Renal cortical epithelial cell (primary cell): ENCODE measurements at regions not wholly inside any gene's neighbourhood (a gene's known extent, or its start where the extent isn't known, plus 50 kb on each side); places are given as distances from the start of the nearest gene placed in this dataset.
A peak's percentile ranks its signal among the peaks of the same experiment; 100 is the strongest.

Experiments
- DNase-seq: peaks from one replicate; pipeline ENCODE4 v3.0.0-alpha.2; 2011; ENCODE audit warnings: low read depth

DNA sequence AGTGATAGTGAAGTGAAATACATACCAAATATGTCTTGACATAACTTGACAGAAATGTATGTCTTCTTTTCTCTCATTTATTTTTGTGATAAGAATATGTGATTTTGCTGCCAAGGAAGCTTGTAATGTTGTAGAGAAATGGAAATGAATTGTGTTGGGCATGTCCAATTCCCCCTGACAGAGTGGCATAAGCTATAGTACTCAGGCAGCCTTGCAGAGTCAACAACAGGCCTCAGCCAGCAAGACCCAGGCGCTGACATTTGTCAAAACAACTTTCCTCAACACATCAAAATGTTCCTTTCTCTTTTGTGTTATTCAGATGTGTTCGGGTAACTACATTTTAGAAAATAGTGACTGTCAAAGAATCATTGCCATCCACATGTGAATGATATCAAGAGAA is 538.1 kb upstream of the ATP11B start:
- no peak for DNase-seq

DNA sequence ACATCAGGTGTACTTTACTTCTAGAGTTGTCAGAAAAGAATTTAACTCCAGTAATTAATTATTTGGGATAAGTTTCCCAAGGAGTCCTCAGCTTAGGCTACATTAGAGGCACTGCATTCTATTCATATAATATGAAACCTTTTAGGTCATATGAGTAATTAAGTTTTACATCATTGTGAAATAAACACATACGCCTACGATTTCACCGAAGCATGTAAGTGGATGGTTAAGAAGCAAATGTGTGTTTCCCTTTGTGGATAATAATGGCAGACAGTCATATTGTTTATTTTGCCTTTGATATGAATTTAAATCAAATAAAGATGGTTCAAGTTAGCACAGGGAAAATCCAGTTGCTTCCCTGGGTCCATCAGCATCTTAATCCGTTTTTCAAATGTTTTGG is 535.9 kb upstream of the ATP11B start:
- no peak for DNase-seq

DNA sequence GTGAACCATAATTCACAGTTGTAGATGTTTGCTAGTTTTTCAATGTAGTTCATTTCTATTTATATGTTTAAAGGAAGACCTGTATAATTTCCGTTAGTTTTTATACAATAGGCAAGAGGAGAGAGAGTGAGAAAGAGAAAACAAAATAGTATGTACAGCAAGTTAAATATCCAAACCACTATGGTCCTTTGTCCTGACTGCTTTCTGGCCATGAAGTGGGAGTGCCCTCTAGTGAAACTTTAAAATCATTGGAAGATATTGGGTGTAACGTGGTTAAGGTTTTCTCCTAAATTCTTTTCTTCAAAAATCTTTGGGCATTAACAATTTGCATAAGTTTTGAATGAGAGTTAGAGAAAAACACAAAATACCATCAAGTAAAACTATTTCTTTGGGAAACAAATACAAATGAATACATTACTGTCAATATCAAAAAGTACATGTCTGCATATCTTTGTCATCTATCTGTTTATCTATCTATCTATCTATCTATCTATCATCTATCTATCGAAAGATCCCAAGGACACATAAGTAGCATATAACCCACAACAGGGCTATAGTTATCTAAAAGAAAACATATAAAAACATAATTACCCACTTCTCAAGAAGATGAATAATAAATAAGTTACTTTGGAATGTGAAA is 534.6 kb upstream of the ATP11B start:
- DNase-seq = peak; percentile 59

DNA sequence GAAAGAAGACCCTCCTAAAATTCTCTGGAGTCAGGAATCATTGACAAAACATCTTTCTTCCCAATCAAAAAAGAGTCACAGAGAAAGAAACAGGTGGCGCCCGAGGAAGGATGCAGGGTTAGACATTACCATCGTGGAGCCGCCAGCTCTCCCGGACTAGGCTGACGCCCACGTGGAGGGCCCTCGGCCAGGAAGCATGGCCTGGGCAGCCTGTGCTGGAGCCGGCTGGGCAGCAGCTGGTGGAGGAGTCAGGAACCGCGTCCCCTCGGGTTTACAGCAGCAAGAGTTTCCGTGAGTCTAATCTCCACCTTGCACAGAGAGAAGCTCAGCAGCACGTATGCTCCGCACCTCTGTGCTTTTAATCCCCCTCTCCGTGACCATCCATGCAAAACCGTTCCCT is 533.7 kb upstream of the ATP11B start:
- DNase-seq = peak; percentile 24

DNA sequence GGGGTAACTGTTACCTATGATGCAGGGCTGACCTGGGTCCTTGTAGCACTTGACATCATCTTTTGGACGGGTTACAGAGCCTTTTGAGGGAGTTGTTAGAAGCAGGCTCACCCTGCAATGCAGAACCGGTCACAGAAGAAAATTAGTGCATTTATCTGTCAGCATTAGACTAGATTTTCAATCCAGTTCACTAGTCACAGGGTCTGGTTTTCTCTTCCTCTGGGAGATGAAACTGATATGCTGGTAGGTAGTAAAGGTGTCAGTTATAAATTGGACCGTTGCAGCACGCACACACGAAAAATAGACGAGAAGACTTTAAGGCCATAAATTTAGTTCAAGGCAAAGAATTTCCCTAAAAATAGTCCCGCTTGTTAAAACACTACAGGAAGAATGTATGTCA is 532.3 kb upstream of the ATP11B start:
- no peak for DNase-seq

DNA sequence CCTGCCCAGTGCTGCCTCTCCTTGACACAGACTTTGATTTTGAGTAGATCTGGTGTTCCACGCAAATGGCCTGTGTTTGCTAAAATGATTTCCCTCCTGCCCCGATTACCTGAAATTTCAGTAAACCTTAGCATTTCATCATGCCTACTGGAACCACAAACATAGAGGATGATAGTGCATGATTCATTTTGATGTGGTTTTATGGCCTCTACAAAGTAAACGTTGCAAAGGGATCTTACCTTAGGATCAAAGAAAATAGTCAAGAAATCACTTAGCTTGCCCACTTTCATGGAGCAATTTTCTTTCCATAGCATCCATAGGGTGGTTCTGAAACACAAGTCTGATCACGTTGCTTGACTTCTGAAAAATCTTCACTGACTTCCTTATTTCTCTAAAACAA is 524.6 kb upstream of the ATP11B start:
- no peak for DNase-seq

DNA sequence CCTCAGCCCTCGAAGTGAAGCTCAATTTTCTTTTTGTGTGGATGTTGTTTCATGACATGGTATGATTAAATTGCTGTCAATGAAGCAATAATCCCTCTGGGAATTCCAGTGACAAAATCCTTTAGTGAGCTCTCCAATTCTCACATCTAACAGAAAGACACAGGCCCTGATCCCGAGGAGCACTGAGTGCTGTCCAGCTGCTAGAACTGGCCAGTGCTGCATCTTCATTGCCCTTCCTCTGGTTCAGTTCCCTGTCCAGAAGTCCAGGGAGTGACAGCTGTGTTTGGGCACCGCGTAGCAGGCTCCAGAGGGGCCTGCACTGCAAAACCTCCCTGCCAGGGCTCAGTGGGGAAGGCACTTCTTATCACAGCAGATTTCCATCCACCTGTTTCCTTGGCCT is 516.8 kb upstream of the ATP11B start:
- no peak for DNase-seq

DNA sequence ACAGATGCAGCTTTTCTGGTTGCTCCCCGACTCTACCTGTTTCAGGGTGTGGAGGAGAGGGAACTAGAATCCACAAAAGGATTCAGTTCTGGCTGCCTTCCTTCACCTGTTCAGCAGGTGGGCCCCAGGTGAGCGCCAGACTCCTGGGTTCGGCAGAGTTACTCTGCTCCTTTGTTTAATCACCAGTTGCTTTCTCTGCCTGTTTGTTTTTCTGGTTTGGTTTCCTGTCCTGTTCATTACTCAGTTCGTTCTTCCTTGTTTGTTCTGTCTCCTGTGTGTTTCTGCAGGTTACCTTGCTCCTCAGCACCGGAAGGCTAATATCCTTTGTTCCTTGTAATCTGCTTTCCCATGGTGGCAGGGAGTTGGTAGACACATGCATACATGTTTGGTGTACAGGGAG is 508.5 kb upstream of the ATP11B start:
- DNase-seq = no peak

DNA sequence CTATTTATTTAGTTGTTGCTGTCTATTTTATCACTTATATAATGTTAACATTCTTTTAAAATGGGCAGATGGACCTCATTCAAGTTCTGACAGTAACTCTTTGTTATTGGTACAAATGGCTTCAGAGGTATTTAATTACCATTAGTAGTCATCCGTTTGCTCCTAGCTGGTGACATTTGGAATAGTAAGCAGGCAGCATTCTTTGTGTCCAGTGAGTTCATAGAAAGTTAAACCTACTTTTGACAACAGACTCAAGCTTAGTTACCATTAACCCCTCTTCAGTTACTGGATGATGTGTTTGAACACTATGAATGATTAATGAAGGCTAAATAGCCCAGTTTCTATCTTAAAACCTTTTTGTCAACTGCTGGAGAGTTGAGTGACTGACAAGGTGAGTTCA is 500.7 kb upstream of the ATP11B start:
- peak; percentile 78 for DNase-seq

DNA sequence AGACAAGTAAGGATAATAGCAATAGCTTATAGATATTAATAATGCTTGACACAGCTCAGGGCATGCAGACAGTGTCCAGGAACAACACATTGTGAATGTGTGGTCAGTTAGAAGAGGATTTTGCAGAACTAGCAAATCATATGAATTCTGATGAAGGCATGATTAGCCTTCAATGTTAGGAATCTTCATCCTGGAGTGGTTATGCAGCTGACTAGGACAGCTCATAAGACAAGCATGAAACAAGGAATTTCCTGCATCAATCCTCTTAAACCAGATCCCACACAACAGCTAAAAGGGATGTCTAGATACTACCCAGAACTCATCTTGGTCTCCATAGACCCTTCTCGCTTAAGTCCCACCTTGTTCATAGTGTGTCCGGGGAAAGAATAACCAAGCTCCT is 499.0 kb upstream of the ATP11B start:
- peak; percentile 69 for DNase-seq

DNA sequence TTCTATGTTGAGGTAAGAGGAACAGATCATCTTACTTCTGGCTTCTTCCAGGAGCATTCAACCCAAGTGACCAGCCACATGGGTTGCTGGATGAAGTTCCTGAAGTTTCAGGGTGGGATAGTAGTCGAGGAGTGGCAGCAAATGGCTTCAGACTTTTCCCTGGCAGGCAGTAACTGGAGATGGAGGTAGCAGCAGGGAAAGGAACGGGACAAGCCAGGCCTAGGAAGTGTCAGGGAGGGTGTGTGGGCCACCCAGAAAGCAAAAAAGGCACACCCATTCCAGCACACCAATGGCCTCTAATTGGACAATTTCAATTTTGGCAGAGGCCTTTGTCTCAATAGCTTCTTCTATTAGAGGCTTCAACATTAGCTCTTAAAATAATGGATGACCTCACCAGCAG is 498.6 kb upstream of the ATP11B start:
- DNase-seq = no peak

DNA sequence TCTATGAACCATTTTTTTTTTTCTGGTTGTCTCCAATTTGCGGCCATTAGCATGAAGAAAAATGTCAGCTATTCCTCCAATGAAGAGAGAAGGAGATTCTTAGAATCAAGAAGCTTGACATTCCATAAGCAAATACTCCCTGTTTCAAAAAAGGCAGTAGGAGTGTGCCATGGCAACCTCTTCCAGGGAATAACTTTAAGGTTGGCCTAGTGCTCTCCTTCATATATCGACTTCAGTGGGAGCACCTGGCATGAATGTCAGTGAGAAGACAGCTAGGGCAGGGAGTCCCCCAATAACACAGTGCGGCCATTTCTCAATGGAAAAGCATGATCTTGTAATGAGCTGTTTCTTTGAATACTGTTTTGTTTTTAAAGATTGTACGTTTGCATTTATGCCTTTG is 493.0 kb upstream of the ATP11B start:
- no peak for DNase-seq

DNA sequence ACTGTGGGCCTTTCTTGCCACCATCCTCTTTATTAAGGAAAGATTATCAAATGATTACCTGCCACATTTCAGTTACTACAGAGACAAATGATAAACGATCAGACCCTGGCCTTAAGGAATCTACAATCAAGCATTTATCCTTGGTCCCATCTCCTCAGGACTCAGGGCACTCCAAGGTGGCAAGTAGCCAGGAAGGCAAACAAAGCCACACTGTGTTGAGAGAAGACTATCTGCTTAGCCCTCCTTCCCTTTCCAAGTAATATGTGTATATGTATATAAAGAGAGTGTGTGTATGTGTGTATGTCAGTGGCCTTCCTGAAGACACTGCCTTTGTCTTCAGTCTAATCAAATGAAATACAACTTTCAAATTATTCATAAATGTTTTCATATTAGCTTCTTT is 490.1 kb upstream of the ATP11B start:
- DNase-seq = no peak

DNA sequence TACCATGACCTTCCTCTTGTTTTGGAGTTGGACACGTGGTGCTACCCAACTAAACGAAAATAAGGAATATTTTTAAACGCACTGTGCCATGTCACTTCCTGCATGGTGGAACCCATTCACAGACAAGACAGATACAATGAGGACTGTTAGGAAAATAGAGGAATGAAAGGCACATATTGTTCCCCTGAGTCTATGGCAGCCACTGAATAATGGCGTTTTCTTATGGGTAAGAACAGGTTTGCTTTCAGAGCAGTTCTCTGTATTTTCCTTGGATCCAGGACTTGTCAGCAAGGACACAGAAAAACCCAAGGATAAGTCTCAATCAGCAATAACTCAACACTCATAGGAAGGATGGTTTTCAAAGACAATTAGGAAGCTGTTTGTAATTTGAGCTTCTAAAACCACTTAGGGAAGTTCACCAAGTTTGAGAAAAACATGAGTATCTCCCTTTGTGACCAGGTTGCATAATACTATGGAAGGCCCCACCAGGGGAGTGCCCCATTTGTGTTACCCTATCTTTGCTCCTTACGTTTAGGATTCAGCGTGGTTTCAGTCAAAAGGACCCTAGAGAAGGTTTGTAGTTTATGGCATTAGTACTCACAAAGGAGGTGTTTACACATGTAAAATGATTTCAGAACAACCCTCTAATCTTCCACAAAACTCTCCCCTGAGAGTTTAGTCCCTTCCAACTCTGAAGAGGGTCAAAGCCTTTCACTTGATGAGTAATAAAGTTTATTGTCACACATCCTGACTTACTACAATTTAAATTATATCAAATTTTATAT is 487.2 kb upstream of the ATP11B start:
- DNase-seq = no peak

DNA sequence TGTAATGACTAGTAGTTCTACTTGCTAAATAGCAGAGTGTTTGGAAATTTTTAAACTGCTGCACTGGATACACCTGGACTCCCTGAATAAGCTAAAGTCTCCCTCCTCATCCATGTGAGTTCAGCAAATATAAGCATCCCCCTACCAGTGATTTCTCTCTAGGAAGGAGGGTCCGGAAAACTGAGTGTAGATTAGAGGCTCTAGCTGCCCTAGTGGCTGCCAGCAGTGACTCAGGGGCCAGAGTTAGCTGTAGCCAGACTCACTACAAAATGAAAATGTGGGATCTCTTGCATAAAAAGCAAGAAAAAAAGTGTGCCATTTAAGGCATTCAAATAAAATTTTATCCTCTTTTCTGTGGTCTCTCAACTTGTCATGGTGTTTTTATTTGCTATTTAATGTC is 485.0 kb upstream of the ATP11B start:
- DNase-seq = no peak

DNA sequence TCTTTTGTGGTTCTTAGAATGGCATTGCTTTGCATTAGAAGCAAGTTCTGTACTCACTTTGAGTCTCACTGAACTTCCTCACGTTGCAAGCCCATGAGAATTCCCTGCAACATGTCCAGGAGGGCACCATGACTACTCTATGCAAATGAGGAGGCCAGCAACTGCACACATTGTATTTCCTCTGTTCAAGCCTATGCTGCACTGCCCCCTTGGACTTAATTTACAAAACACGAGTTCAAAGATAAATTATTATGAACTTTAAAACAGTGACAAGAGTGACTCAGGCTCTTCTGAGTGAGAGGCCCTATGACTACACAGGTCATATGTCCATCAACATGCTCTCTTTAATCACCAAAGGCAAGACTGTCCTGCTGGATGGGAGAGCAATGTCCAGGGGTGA is 484.2 kb upstream of the ATP11B start:
- DNase-seq = peak; percentile 72

DNA sequence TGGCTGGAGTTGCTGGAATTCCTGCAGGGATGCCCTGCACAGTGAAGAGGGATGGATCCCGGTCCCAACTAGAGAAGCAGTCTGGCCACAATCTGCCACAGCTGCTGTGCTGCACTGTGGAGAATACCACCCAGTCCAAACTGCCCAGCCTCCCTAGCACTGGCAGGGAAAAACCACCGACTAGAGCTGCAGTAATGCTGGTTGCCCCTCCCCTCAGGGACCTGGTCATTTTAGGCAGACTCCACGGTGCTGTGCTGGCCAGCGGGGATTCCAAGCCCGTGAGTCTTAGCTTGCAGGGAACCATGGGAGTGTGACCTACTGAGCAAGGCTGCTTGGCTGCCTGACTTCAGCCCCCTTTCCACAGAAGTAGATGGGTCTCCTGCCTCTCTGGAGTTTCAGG is 478.0 kb upstream of the ATP11B start:
- no peak for DNase-seq

DNA sequence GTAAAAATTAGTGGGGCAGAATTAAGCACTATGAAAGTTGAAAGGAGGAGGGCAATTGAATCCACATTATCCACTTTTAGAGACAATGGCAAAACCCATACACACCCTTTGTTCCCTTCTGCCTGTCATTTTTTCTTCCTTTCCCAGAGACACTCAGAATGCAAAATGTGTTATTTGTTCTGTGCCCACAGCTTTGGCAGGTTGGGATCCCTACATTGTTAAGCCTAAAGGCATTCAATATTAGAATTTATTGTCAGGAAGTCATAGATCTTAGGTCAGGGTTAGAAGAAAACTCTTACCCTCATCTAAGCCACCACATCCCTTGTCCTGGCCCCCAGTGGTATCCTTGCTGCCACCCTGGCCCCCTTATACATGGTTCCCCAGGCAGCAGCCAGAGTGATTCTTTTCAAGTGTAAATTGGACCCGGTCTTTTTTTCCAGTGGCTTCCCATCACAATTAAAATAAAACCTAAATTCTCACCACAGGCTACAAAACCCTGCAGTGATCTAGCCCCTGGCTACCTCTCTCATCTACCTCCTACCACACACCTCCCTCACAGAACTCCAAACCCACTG is 470.1 kb upstream of the ATP11B start:
- DNase-seq = no peak

DNA sequence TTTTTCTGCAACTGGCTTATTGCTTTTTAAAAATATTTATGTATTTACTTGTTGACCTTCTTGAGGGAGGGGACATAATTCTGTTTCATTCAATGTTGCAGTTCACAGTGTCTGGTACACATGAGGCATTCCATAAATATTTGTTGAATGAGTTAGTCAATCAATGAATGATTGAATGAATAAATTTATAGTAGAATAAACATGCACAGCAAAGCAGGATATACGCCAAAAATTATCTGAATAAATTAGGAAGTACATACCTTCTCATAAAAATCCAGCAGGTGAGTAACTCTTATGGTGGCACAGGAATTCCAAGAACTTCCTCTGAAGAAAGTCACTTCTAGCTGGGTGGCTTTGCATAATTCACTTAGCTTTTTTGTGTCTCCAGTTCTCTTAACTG is 469.4 kb upstream of the ATP11B start:
- DNase-seq = peak; percentile 92

DNA sequence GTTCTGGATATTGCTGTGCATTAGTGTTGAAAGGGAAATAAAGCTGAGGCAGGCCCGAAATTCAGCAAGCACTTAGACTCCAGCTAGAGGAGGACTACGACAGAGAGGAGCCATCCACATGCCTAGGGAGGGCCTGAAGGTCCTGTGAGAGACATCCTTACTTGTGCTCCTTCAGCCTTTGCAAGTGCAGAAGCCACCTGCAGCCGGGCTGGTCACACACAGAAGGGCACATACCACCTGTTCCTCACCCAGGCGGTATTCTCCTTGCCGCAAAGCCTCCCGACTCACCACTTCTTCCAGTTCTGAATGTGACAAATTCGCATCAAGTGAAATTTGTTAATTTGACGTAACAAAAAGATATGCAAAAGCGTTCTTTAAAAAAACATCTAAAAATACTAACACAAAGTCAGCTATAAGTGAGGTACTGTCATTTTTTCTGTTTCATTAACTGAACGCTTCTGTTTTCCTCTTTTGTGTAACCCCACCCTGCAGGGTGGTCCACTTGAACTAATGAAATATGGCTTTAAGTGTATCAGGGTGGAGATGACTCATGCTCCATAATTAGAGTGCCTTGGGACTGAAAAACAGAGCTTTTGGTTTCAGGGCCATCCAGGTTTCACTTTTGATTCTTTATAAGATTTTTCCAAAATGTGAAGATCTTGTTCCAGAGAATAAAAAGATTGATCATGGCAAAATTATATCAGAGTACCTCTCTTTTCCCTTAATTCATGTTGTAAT is 467.9 kb upstream of the ATP11B start:
- peak; percentile 62 for DNase-seq

DNA sequence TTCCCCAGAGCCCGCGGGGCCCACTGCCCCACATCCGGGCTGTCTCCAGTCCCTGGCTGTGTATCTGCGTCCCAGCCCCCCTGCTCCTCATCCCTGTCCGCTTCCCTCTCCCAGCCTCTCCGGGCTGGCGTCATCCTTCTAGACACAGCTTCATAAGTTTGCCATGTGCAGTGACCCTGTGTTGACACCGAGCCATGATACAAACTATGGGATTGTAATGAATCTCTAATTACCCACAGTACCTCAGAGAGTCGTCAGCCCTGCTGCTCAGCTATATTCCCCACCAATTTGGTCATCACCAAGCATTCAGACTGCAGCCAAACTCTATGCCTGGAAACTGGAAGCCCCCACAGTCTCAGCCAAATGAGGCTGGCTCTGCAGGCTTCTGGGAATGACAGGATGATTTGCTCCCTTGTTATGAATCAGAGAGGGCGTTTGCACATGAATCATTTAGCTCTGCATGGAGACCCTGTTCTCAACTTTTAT is 466.1 kb upstream of the ATP11B start:
- peak; percentile 84 for DNase-seq

DNA sequence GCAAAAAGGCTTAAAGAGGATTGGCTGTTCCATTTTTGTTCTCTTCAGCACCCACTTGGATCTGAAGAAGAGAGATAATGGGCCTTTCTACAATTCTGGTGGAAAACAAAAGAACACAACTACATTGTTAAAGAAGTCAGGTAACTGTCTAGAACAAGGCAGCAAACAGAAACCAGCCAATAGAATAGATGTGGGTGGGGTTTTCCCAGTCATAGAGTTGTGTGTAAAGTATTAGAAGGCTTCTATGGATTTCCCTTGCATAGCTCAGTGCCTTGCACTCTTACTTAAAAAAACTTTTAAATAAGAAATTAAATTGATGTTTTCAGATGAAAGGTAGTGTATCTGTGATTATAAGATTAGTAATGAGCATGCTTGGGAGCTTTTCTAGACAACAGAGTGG is 462.7 kb upstream of the ATP11B start:
- no peak for DNase-seq

DNA sequence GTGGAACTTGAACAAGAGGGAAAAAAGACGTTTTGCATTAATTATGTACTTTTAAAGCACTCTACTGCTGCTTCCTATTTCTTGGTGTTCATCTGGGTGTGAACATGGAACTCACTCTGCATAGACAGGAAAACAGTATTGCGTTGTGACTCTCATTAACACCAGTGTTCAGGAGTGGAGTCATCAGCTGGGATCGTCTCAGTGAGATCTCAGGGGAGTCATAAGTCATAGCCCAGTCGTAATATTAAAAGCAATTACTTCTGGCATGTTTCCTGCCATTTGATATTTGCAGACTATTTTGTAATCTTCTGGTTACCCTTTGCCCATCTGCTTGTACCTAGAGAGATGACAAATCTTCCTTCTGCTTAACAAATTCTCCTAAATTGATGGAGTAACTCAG is 462.0 kb upstream of the ATP11B start:
- no peak for DNase-seq
